ENCODE measurements at regions not wholly inside any gene's neighbourhood (a gene's known extent, or its start where the extent isn't known, plus 50 kb on each side); places are given as distances from the start of the nearest gene placed in this dataset.
"Not testable (repeated sequence)": the region's sequence is repeated elsewhere in the genome, so short reads cannot be mapped to it uniquely, and the experiment has no call there.

DNA sequence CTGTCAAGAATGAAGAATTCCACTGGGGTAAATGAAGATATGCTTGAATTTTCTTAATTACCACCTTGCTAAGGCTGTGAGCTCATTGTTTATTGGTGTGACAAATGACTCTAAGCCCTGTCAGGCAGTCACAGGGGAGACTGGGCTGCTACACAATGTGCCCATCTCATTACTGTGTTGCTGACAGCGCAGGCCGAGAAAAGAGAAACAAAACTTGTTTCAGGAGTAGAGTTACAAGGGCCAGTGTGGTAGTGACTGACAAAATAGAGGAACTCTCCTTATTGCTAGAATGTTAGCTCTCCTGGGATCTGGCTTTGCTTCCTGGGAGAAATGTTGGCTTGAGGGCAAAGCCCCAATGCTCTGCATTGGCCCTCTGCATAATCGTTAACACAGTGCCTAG lies 130.4 kb upstream of the CRBN start:
- DNase-seq: no peak

DNA sequence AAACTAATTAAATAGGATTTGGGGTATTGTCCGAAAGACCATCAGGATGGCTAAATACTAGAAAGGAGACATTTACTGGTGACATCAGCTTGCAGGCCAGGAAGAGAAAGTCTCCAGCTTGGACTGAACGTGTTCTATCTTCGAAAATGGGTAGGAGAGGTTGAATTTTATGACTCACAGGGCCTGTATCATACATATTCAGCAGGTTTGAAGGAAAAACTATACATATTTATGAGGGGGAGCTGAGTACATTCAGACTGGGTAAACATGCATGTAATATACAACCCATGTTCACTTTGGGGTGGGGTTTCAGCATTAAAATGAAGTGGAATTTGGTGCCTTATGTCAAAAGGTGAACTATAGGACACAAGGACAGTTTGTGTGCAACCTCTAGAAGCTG lies 129.3 kb upstream of the CRBN start:
- DNase-seq: no peak

DNA sequence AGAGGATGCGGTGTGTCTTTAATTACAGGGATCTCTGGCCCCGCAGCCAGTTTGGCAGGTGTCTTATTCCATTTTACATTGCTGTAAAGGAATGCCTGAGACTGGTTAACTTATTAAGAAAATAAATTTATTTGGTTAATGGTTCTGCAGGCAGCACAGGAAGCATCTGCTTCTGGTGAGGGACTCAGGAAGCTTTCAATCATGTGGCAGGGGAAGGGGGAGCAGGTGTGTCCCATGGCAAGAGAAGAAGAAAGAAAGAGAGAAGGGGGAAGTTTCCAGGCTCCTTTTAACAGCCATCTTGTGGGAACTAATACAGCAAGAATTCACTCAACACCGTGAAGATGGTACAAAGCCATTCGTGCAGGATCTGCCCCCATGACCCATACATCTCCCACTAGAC lies 128.0 kb upstream of the CRBN start:
- DNase-seq: no peak

DNA sequence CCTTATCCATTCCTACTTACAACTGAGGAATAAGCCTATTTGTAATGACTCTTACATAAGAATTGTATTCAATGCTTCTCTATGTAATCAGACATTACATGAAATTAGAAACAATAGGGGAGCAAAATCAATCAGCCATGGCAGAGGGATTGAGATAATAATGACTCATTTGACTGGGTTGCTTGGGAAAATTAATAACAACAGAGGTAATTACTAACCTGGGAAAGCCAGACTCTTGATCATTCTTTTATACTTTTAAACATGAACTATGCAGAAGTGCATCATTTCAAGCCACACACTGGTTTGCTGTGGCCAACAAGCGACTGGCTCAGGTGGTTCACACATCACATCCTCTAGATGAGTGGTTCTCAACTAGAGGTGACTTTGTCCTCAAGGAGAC lies 126.3 kb upstream of the CRBN start:
- no peak for DNase-seq

DNA sequence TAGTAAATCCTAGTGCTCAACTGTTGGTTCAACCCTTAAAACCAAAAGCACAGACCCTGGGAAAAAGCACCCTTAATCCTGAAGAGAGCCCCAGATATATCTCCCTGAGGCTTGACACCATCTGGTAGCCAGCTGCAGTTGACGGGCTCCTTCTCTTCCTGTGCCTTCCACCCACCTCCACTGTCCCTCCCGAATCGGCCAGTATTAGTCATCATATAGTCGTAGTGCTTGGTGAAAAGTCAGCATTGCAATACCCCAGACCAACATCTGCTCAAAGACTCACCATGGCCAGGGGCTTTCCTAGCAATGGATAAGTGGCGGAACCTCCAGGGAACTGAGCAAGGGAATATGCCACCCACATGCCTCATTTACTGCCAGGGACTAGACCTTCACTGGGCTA lies 125.6 kb upstream of the CRBN start:
- DNase-seq: no peak

DNA sequence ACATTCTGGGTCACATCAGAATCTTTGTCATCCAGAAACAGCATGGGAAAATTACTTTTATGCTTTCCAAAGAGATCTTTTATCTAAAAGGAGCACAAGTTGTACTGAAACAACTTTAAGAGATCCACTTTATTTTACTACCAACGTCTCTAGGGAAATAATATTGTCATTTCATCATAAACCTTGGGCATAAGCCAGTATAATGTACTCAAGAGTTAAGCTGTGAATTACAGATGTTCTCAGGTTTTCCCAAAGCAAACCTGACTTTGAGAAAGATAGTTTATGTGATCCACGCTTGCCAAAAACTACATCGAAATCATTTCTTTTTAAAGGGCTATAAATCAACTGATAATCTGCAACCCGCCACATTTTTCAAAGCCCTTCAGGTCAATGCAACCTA lies 124.1 kb upstream of the CRBN start:
- DNase-seq: no peak

DNA sequence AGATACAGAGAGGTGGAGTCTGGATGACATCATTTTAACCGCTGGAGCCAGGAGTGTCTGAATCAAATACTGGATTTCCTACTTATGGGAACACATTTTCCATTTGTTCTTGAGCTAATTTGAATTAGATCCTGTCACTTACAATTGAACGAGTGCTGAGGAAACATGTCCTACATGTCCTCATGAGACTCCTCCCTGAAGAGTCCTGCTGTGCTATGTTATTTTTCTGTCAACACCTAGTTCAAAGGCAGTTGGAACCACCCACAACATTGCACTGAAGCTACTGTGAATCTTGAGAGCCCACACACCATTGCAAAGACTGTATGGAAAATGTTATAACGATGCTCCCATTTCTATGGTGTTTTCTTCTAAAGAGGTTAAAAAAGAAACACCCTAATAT lies 123.5 kb upstream of the CRBN start:
- no peak for DNase-seq

DNA sequence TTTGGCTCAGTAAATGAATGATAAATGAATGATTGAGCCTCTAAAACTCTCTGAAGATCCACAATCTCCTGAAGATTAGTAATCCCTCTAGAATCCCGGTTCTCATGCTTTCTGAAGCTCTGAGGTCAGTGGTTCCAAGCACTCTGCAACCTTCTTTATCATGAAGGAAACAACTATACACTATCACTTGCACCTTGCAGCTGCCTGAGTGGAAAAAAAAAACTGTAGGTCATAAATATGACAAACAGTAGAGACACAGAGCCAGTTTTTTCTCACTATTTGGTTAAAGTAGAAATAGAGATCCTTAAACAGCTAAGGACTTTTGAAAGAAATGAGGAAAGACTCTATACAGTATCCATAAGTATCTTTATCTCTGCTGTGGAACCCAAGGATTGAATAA lies 122.0 kb upstream of the CRBN start:
- no peak for DNase-seq

DNA sequence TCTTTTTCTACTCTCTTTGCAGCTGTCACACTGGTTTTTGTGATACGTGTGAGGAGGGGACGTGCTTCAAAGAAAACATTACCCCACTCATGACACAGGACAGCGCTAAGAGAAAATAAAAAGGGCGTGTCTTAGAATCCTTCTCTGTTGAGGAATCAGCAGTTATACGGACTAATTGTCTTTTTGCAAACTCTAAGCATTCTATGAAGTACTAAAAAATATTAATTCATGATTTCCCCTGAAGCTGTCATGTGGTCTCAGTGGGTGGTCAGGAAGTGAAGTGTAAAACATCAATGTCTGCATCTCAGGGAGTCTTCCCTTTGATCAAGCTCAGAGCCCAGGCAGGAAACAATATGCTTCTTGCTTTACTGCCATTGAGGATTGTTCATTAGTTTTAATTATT lies 117.5 kb upstream of the CRBN start:
- no peak for DNase-seq

DNA sequence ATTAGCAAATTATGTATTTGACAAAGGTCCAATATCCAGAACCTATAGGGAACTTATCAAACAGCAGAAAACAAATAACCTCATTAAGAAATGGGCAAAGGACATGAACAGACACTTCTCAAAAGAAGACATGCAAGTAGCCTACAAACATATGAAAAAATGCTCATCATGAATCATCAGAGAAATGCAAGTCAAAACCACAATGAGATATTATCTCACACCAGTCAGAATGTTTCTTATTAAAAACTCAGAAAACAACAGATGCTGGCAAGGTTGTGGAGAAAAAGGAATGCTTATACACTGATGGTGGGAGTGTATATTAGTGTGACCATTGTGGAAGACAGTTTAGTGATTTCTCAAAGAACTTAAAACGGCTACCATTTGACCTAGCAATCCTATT lies 116.1 kb upstream of the CRBN start:
- no peak for DNase-seq

DNA sequence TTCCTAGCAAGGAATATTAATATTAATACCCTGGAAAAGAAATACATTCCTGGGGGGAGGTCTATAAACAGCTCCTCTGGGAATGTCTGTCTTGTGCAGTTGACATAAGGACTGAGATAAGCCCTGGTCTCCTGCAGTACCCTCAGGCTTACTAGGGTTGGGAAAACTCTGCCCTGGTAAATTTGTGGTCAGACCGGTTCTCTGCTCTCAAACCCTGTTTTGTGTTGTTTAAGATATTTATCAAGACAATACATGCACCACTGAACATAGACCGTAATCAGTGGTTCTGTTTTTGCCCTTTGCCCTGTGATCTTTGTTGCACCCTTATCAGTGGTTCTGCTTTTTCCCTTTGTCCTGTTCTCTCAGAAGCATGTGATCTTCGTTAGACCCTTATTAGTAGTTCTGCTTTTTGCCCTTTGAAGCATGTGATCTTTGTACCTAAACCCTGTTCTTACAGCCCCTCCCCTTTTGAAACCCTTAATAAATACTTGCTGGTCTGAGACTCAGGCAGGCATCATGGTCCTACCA lies 112.3 kb upstream of the CRBN start:
- not testable (repeated sequence) for DNase-seq

DNA sequence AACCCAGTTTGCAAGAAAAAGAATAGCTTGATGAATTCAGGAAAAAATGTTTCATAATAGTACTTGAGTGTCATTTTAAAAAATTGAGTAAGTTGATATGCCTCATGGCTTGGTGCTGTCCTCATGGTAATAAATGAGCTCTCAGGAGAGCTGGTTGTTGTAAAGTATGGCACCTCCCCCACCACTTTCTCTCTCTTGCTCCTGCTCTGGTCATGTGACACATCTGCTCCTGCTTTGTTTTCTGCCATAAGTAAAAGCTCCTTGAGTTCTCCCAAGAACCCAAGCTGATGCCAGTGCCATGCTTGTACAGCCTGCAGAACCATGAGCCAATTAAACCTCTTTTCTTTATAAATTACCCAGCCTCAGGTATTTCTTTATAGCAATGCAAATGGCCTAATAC lies 108.8 kb upstream of the CRBN start:
- DNase-seq: peak; percentile 23

DNA sequence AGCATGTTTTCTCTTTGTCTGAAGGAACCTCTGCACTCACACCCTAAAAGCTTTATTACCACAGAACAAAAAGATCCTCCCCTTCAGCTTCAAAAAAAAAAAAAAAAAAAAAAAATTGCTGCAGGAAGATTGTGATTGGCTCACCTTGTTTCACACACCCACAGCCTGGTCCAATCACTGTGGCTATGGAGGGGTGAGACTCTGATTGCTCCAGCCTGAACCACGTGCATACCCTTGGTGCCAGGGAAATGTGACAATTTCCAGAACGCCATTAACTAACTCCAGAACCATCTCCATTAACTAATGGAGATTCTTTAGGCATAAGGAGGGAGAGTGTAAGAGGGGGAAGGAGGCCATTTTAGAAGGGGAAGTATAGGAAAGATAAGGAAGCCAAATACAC lies 106.5 kb upstream of the CRBN start:
- DNase-seq: no peak

DNA sequence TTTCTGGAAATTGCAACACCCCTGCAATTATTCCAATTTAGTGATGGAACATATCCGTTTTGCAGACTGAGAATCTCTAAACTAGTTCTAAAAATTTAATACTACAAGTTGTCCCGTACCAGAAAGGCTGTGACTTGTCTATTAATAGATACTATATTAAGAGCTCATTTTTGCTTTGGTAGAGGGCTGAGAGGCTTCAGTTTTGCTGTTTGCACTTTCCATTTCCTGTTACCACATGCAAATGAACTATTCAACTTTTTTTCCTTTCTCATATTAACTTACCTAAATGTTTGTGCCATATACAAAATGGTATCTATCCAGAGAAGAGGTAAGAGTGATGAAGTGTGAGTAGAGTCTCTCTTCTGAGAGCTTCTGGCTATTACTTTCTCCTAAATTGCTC lies 101.5 kb upstream of the CRBN start:
- DNase-seq: no peak

DNA sequence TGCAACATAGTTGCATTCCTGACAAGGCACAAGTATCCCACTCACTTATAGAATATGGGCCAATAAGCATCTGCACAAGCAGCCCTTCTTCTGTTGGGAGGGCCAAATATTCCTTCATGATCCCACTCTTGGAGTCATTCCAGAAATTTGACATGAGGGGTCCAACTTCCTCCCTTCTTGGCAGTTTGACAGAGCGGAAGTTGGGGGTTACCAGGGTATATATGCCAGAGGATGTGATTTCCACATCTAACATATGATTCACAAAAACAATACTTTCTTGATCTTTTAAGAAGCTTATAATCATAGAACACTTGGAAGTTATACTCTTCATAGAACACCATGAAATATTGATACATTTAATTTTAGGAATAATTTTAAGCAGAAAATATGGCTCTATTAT lies 100.9 kb upstream of the CRBN start:
- DNase-seq: no peak

DNA sequence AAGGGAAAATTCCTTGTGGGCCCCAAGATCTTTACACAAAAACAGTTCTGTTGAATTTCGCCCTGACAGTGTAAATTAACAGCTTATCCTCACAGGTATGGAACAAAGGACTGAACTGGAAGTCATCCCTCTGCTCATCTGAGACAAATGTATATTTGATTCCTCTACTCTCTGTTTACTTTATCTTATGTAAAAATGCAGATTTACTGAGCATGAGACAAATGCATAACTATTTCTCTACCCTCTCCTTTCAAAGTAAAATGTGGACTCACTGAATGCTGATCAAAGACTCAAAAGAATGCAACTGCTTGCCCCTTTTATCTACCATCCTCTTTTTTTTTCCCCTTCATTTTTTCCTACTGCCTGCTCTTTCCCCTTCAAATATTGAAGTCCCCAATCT lies 98.6 kb upstream of the CRBN start:
- DNase-seq: no peak

DNA sequence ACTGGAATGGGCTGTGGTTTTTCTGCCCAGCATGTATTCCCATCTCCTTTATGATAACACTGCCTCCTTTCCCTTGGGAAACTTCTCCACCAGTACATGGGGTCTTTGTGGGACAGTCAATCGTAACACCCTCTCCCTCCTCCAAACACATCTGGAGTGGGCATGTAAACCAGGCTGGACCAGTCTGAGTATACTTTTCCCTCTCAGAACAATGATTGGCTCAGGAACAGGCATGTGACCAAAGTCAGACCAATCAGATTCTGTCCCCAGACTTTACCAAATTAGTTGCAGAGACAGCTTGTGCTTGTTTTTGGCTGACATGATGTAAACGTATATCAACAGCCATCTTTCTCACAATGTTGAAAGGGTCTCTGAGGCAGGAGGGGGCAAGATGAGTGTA lies 97.1 kb upstream of the CRBN start:
- no peak for DNase-seq

DNA sequence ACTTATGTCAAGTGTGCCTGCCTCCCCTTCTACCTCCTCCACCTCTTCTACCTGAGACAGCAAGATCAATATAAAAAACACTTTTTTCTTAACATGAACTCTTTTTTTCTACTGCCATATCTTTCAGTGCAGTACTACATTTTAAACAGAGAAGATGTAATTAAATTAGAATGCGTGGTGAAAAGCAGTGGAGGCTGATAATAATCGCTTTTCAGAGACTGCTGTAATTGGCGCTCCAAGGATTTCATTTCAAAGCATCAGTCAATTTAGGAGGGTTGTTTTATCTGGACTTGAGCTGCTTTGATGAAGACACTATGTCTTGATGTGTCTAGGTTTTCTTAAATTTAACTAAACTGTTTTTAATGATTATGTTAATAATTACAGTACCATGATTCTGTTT lies 85.3 kb upstream of the CRBN start:
- DNase-seq: no peak

DNA sequence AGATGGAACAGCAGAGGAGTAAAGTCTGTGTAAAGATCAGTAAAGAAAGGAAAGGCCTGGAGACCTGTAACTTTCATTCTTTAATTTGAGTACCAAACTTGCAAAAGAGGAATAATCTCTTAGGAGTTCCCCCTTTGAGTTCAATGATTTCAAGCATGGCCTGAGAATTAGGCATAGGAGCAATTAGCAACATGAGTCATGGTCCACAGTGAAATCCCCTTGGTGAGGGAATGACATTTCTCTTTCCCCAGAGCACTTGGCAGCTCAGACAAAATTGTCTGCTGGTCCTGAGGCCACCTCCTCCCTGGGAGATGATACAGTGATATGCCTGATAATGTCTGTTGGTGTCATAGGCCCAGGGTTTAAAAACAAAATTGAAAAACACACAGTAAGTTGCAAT lies 81.4 kb upstream of the CRBN start:
- DNase-seq: no peak

DNA sequence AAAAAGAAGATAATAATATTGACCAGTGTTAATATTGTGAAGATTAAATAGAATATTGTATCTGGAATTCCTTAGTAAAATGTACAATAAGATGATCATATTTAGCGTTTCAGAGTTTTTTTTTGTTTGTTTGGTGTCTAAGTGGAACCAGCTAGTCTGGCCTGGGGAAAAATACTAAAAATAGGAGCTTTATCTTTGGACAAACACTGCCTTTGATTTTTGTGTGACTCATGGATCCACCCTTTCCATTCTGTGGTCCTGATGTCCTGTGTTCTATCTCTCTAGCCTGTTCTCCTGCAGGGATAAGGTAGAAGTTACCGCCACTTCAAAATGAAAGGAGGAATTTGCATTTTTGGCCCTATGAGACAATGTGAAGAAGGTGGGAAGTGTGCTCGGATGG lies 79.7 kb upstream of the CRBN start:
- DNase-seq: no peak

DNA sequence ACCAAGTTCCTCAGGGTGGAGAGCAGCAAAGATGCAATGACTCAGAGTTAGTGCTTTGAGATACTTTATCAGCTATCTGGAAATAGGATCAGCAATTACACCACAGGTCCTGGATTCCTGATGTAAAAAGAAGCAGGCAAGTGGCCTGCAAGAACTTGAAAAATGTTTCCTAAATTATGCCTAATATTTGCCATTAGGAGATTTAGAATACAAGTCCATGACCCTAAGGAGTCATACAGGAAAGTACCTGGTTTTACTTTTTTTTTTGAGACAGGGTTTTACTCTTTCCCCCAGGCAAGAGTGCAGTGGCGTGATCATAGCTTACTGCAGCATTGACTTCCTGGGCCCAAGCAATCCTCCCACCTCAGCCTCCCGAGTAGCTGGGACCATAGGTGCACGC lies 78.8 kb upstream of the CRBN start:
- no peak for DNase-seq

DNA sequence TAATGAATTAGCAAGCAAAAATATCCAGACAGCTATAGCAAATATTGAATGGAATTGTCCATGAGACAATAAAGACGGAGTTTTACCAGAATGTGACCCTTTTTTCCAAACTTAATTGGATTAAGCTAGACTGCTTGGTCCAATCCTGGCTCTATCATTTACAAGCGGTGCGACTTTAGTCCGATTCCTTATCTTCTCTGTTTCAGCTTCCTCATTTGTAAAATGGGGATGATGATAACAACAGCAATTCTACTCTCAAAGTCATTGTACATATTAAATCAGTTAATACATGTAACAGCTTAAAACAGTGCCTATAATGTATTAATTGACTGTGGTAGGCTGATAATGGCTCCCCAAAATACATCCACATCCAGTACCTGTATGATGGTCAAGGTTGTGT lies 62.1 kb upstream of the CRBN start:
- no peak for DNase-seq

DNA sequence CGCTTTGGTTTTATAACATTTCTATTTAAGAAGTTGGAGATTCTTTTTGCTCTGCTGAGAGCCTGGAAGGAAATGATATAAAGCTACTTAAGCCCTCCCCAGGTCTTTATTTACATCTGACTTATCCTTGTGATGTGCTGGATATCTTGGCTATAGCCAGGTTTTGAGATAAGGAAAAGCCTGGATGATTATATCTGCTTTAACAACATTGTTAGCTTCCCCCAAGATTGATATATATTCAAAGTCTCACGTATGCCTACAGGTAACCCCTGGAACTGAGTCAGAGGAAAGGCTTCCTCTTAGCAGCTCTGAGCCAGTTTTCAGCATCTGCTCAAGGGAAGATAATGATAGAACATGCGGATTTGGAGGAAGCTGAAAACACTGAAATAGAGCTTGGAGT lies 61.5 kb upstream of the CRBN start:
- no peak for DNase-seq

DNA sequence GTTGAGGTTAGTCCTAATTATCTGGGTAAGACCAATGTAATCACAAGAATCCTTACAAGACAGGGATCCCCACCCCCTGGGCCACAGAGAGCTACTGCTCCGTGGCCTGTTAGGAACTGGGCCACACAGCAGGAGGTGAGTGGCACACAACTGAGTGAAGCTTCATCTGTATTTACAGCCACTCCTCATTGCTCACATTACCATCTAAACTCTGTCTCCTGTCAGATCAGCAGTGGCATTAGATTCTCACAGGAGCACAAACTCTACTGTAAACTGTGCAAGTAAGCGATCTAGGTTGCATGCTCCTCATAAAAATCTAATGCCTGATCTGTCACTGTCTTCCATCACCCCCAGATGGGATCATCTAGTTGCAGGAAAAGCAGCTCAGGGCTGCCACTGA lies 58.5 kb upstream of the CRBN start:
- DNase-seq: no peak

DNA sequence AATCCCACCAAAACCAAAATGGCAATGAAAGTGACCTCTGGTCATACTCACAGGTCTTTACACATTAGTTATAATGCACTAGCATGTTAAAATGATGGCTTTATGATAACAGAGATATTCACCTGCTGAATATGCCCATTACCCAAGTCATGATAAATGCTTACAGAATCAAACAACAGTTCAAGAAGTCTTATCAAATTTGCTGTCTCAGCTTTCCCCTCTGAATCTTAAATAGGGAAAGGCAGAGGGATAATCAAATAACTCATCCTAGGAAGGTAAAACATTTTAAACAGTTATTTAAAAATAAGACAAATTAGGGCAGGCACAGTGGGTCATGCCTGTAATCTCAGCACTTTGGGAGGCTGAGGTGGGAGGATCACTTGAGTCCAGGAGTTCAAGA lies 52.8 kb upstream of the CRBN start:
- DNase-seq: no peak

Data from NCI-H510A treated with DMSO at 0.1 percent for 48 hours (cell line).